C1 segment of cervical spinal cord (tissue), 14 donors: ENCODE measurements at regions not wholly inside any gene's neighbourhood (a gene's known extent, or its start where the extent isn't known, plus 50 kb on each side); places are given as distances from the start of the nearest gene placed in this dataset.

Source experiments
- DNase-seq, 14 donors: peaks; one replicate each; lab custom pipeline; 2025; lab: John Stamatoyannopoulos, UW

DNA sequence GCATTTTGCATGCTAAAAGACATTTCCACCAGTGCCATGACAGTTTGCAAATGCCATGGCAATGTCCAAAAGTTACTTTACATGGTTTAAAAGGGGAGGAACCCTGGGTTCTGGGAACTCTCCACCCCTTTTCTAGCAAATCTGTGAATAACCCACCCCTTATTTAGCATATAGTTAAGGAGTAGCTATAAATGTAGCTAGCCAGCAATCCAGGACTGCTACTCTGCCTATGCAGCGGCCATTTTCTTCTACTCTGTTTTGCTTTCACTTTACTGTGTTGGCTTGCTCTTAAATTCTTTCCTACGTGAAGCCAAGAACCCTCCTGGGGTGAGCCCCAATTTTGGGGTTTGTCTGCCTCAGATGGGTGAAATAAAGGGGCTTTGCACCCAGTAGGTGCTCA, 141.0 kb downstream of the PTPN11 start:
- no peak for DNase-seq

DNA sequence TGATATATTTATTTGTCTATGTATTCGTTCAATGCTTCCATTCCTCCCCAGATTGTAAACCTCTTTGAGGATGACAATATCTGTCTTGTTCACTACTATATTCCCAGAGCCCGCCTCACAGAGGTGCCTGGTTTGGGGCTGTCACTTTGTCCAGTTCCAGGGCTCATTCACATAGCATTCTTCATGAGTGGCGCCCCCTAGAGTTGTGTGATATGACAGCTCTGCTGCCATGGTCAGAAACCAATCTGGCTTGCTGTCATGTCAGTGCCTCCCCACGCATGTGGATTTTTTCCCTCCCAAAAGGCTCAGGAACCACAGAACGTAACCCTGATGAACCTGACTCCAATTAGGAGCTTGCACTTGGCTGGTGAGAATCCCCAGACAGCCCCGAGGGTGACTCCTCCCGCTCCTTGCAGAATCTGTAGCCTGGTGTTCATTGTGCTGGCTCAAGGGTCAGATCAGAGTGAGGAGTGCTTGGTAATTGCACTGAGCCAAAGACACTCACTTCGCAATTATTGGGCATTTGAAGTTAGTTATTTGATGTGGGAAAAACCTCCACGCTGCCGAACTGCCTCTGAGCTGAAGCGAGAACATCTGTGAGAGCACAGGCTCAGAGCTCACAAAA, 145.5 kb downstream of the PTPN11 start:
- no peak for DNase-seq

DNA sequence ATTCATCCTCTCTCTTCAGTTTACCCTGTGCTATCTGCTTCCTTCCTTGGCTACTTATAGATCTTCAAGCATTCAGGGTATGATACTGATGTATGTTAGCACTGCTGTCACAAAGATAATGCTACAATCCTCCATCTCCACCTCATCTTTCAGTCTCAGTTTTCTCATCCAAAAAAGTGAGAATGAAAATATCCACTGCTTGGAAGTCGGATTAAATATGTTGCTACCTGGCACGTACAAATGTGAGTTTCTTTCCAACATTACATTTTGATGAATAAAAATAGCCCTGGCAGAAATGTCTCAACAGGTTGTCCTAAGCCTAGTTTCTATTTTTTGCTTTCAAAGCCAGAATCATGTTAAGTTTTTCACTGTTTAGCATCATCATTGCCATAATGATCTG, 149.9 kb downstream of the PTPN11 start:
- peak in 1 of 14 donors; percentile 34 for DNase-seq

DNA sequence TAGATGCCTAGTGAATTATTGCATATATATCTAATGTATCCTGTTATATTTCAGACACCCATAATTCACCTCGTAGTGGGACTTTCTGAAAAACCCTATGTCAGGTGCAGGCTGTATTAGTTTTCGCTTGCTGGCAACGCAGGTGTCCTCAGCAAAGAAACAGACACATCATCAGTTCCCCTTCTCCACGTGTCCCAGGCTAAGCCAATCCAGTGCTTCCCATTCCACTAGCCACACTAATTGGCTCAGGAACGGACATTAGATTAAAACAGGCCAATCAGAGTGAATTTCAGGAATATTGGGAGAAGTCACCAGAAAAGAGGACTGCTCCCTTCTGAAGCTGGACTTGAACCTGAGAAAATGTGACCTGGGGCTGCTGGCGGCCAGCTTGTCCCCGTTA, 151.3 kb downstream of the PTPN11 start:
- DNase-seq, result no peak

DNA sequence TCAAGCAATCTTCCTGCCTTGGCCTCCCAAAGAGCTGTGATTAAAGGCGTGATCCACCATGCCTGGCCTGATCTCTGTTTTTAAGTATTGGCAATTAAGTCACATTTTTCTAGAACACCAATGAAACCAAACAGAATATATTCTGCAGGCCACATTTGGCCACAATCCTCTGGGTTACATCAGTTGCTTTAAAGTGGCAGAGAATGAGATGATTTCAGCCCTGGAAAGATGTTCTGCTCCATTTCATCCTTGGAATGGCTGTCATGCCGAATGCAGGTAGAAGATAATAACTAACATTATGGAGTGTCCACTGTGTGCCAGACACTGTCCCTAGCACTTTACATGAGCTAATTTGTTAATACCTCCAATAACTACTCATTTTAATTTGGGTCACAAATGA, 154.4 kb downstream of the PTPN11 start:
- DNase-seq, result no peak

DNA sequence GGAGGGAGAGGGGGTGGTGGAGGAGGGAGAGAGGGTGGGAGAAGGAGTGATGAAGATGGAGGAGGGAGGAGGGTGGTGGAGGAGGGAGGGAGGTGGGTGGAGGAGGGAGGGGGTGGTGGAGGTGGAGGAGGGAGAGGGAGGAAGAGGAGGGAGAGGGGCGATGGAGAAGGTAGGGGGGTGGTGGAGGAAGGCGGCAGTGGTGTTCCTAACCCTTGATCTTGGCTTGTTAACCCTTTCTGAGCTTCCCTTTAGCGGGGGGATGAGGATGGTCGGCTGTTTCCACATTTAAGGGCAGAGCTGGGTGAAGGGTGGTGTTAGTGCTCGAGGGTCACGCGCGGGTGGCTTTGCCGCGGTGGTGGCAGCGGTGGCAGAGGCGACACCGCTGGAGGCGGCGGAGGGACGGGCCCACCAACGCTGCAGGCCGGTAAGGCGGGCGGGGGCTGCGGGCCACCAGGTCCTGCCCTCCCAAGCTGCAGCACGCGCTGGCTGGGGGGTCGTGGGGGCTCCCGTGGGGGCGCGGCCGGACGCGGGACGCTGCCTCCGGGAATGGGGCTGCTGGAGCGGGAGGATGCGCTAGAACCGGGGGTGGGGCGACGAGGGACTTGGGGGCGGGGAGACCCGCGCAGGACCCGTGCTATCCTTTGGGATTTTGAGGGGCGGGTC, 156.3 kb downstream of the PTPN11 start:
- DNase-seq, result no peak

DNA sequence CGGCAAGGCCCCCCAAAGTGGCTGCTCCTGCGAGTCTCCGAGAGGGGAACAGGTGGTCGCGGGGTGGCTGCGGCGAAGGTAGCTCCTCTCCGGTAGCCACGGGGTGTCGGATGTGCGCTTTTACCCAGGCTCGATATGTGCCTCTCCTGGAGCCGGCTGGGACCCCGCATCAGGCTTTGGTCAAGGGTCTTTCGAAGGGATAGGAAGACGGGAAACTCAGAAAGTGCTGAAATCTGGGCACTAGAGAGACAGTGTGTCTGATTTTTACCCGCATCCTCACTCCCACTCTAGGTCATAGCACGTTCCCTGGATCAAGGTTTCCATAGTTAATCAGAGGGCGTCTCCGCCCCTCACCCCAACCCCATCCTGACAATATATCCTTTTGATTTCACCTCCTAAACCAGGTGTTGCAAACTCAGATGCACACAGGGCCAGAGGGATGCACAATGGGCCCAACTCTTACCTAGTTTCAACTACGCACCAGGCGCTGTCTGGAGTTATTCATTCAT, 156.9 kb downstream of the PTPN11 start:
- no peak for DNase-seq

DNA sequence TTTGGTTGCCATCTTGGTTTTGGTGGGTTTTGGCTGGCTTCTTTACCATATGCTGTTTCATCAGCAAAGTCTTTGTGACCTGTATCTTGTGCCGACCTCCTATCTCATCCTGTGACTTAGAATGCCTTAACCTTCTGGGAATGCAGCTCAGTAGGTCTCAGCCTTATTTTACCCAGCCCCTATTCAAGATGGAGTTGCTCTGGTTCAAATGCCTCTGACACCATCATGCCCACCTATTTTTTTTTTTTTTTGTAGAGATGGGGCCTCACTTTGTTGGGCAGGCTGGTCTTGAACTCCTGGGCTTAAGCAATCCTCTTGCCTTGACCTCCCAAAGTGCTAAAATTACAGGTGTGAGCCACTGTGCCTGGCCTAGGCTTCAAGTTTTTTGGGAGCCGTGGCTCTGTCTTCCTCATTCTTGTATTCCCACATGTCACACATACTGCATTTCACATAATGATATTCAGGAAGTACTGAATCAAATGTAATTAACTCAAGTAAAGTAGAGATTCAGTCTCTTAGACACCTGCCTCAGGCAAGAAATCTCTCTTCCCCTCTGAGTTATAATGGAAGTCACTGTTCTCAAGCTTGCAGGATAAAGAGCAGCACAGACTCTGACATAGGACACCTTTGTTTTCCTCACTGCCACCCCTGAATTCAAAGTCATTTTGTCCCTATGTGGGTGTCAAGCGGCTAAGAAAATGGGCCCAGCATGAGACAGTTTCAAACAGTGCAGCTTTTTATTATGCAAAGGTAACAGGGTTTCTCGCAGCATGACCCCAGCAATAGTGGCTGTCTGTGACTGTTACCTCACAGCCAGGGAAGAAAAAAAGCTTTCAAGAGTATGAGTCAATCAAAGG, 159.0 kb downstream of the PTPN11 start:
- no peak for DNase-seq

DNA sequence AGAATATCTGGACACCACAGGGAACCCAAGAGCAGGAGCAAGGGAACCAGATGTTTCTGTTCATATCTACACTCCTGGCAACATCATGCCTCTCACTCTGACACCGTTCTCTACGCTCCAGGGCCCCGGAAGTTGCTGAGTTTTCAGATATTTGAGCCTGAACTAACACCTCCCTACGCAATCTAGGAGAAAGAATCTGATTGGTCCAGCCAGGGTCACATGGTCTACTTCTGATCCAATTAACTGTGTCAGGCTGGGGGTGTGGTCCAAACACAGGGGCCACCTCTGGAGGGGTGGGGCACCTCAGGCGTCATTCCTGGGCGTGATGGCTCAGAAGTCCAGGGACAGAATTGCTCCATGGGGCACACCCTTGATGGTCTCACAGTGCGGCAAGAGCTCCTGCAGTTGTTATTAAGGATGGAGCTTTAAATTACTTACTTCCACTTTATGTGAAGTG, 165.5 kb downstream of the PTPN11 start:
- no peak for DNase-seq

DNA sequence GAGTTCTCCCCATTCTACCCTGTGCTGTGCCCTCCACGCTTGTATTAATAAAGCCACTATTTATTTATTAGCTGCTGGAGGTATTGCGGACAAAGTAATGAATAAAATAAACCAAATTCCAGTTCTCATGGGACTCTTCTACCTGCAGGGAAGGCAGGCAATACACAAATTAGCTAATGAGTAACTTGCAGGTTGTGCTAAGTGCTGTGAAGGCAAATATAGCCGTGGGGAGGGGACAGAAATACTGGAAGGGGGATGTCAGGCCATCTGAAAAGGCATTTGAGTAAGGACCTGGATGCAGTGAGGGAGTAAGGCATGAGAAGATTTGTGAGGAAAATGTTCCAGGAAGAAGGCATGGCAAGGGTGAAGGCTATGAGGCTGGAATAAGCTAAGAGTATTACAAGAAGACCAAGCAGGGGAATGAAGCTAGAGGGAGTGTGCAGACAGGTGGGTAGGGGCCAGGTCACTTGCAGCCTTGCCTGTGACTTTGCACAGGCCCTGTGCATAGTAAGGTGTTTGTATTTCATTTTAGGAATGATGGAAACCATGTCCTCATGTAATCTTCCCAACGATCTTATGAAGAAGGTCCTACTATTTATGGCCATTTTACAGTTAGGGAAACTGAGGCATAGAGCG, 167.5 kb downstream of the PTPN11 start:
- no peak for DNase-seq

DNA sequence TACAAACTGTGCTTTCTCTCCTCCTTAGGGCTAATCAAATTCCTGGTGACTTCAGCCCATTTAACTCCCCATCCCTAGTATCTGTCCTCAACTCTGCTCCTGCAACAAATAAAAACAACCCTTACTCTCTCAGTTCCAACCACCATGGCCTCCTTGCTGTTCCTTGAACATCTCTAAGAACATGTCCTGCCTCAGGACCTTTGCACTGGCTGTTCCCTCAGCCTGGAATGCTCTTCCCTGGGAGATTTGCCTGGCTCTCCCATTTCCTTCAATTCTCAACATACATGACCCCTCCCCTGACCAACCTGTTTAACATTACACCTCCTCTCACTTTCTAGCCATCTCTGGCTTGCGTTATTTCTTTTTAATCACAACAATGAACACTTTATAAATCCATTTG, 170.5 kb downstream of the PTPN11 start:
- no peak for DNase-seq

DNA sequence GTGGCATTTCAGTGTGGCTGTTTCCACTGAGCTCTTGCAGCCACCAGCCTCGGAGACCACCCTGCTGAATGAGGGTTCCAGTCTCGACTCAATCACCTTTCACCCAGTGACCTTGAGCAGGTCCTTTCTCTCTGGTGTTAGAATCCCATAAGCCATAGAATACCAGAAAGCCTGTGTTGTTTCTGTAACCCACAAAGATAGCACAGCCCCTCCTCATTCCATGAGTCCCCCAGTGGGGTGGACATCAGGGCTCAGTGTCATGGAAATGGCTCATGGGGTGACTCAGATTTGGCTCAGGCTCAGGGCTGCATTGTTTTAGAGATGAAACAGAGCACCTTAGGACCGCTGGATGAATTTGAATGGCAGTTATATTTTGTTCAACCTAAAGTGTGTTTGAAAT, 171.5 kb downstream of the PTPN11 start:
- DNase-seq, result no peak

DNA sequence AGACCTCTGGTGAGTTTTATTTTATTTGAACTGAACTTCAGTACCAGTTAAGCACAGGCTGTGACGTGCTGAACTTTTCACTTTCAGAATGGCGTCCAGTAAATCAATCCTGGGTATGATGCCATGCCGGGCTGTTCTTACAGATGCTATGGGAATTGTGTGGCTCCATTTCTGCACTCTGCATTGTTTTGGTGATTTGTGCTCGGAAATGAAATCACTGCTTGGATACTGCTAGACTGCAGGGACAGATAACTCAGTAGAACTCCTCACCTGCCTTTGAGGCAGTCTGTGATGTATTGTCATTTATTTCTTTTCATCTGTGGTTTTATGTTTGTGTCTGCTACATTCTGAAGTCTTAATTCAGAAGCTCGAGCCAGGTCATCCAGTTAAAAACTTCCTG, 172.7 kb downstream of the PTPN11 start:
- no peak for DNase-seq

DNA sequence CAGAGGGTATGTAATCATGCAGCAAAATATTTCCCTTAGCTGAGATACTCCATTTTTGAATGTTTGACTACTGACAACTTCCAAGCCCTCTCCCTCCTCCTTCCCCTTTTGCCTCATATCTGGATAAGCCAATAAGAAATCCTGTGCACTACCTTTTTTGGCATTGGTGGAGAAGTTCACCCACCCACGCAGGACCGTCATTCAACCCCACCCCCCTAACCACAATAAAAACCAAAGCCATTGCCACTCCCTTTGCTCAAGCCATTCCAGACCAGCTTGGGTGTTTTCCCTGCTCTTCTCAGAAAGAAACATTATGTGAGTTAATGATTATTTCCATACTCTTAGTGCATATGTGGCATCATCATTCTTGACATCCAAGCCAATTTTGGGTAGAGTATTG, 176.7 kb downstream of the PTPN11 start:
- no peak for DNase-seq

DNA sequence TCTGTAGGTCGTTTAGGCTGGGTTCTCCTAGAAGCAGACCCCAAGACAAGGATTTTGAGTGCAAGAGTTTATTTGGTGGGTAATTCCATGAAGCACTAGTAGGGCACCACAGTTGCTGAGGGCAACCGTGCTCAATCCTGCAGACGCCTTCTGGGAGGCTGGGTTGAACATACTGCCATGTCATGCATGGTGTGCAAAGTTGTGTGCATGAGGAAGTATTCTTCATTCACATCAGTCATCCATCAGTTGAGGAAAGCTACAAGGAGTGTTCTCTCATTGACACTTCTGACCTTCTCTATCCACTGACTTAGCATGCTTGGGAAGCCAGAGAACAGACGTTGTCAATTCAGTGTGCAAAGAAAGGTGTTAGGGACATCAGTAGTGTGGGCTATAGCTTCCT, 179.2 kb downstream of the PTPN11 start:
- no peak for DNase-seq

DNA sequence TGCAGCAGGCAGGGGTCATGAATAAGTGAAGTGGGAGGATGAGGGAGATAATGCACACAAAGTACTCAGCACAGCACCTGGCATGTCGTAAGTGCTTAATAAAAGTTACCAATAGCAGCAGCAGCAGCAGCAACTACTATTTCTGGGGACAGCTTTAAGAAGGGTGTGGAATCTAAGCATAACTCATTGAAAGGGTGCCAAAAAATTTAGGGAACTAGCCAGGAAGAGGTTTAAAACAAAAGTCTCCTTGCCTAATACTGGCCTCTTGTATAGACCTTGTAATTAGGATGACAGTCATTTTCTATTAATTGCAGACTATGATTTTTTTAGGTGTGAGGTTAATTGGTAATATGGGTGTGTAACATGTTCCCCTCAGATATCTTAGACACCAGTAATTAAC, 179.9 kb downstream of the PTPN11 start:
- DNase-seq, result no peak

DNA sequence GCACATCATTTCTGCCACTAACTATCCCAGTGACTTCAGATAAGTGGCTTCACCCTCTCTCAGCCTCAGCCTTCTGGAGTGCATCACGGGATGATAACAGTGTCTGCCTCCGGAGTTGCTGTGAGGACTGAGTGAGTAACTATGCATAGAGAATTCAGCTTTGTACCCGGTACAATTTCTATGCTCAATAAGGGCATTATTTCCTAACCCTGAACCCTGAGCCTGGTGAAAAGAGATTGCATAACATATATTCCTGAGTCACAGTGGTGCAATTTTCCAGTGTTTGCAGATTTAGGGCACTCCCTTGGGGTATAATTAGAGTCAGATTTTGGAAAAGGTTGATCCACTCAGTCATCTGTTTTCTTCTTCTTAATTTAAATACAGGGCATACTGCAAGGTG, 181.1 kb downstream of the PTPN11 start:
- no peak for DNase-seq

DNA sequence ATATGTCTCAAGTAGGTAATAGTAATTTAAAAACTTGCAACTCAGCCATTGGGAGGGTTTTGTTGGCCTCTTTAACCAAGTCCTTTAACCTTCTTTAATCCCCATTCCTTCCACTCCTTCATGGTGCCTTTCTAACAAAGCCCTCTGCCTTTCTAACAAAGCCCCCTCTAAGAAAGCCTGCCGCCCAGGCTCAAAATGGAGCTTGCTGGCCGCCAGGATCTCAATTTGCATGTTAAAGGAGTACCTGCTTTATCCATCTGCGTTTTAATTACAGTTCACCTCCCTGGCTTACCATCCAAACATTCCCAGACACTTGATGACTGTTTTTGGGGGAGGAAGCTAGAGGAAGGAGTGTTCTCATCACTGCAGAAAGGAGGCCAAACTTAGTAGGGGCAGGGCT, 183.4 kb downstream of the PTPN11 start:
- no peak for DNase-seq

DNA sequence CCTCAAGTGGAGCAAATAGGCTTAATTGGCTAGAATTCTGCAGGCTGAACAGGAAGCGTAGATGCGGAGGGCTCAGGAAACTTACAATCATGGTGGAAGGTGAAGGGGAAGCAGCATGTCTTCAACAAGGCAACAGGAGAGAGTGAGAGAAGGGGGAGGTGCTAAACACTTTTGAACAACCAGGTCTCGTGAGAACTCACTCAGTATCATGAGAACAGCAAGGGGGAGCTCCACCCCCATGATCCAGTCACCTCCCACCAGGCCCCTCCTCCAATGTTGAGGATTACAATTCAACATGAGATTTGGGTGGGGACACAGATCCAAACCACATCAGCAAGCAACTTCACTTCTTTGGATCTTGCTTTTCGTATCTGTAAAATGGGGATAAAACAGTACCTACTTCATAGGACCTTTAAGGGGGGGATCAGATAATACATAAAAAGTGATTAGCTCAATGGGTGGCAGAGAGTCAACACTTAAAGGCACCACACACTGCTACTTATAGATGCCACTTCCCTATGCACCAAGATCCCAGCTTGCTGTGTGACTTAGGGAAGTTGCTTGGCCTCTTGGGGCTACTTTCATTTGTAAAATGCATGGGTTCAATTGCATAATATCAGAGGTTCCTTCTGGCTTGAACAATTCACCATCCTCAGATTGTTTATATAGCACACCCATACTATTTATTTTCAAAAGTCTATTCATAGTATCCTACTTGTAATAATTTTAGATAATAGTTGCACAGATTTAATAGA, 184.8 kb upstream of the RPH3A start:
- no peak for DNase-seq

DNA sequence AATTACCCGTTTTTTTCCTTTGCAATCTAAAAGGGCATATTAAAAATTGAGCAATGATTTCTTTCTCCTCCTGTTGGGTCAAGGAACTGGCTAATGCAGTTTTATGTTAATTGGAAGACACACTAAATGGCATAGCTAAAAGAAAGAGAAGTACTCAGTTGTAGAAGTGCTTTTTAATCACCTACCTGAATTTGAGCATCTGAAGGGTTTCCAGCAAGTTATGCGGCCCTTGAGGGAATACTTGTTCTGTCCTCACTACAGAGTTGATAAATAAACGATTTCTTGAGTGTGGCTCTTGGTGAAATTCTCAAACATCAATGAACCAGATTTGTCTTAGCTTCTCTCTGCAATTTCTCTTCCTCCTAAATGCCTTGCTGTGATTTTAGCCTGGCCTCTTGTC, 184.1 kb upstream of the RPH3A start:
- no peak for DNase-seq

DNA sequence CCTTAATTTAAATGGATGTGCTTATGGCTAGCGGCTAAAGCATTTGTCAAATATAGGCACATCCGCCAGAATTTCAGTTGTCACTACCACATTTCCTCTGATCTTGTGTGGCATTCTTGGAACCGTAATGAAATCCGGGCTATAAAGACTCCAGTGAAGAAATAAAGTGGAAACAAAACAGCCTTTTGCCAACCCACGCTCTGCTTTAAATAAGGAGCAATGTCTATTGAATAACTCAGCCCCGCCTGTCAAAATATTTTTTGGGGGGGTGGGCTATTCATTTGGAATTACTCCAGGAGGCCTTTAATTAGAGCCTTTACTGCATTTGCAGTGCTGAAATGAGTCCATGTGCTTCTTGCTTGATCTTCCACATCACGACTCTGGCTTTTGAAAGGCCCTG, 179.6 kb upstream of the RPH3A start:
- DNase-seq, result no peak
